ENCODE measurements at regions not wholly inside any gene's neighbourhood (a gene's known extent, or its start where the extent isn't known, plus 50 kb on each side); places are given as distances from the start of the nearest gene placed in this dataset.

GRCh38 chr6:147666255-147666654 lies 157.8 kb downstream of the SAMD5 start:
- Histone ChIP-seq H3K36me3 (ENCODE audit: control insufficient read depth in 2 of 3, insufficient read depth in 3 of 3, low read length in 3 of 3) (no peaks in the 10 kb centered on the region), H3K27me3 (ENCODE audit: control insufficient read depth in 2 of 2, insufficient read depth in 2 of 2, low read length in 2 of 2) (no peaks in the 10 kb centered on the region), H3K27ac (ENCODE audit: low read depth, low read length) (no peak overlapping the region), H3K4me1 (ENCODE audit: control insufficient read depth in 2 of 2, insufficient read depth in 2 of 2, low read length in 2 of 2) (no peaks in the 10 kb centered on the region), H3K4me3 (ENCODE audit: low read length) (no peak overlapping the region), H3K9me3 (ENCODE audit: control insufficient read depth in 2 of 3, low read length in 3 of 3) (no peaks in the 10 kb centered on the region)
- ChIA-PET POLR2A (no interaction called here), CTCF (no interaction called here)
- Mint-ChIP-seq H3K4me3 (no peak overlapping the region), H3K27me3 (no peaks in the 10 kb centered on the region), H3K36me3 (no peaks in the 10 kb centered on the region), H3K27ac (no peak overlapping the region), H3K9me3 (peaks cover 0 to 12% (median 3%) of the 10 kb centered on the region in 11 donors), H3K4me1 (peaks cover 0 to 2% (median 0%) of the 10 kb centered on the region in 7 donors)
- ATAC-seq (no peak), DNase-seq (no peak)
- intact Hi-C loops (cut with micrococcal nuclease): no loop called here

- H3K4me1 Mint-ChIP-seq: peaks cover 0 to 2% (median 0%) of the 10 kb centered on the region in 7 donors
- no peak for ATAC-seq
- H3K4me3 ChIP-seq (ENCODE audit: low read length): no peak overlapping the region
- no peaks in the 10 kb centered on the region for H3K36me3 ChIP-seq (ENCODE audit: control insufficient read depth in 2 of 3, insufficient read depth in 3 of 3, low read length in 3 of 3)
- intact Hi-C loops (cut with micrococcal nuclease): no loop called here
- ChIA-PET CTCF (no interaction called here), POLR2A (no interaction called here)
- H3K36me3 Mint-ChIP-seq: no peaks in the 10 kb centered on the region
- H3K4me3 Mint-ChIP-seq: no peak overlapping the region
- no peak overlapping the region for H3K27ac ChIP-seq (ENCODE audit: low read depth, low read length)
- H3K27ac Mint-ChIP-seq: no peak overlapping the region
- DNase-seq: no peak
- no peaks in the 10 kb centered on the region for H3K4me1 ChIP-seq (ENCODE audit: control insufficient read depth in 2 of 2, insufficient read depth in 2 of 2, low read length in 2 of 2)
- H3K27me3 Mint-ChIP-seq: no peaks in the 10 kb centered on the region
- peaks cover 0 to 12% (median 3%) of the 10 kb centered on the region in 11 donors for H3K9me3 Mint-ChIP-seq
- H3K9me3 ChIP-seq (ENCODE audit: control insufficient read depth in 2 of 3, low read length in 3 of 3): no peaks in the 10 kb centered on the region
- no peaks in the 10 kb centered on the region for H3K27me3 ChIP-seq (ENCODE audit: control insufficient read depth in 2 of 2, insufficient read depth in 2 of 2, low read length in 2 of 2)
These were observed 158.6 kb downstream of the SAMD5 start for GRCh38 chr6:147667082-147667481.

- ATAC-seq: no peak
- H3K36me3 ChIP-seq (ENCODE audit: control insufficient read depth in 2 of 3, insufficient read depth in 3 of 3, low read length in 3 of 3): no peaks in the 10 kb centered on the region
- Mint-ChIP-seq H3K27ac (no peak overlapping the region), H3K4me1 (no peaks in the 10 kb centered on the region), H3K4me3 (no peak overlapping the region), H3K27me3 (peaks cover 0 to 10% (median 4%) of the 10 kb centered on the region in 5 donors), H3K9me3 (peaks cover 0 to 9% (median 4%) of the 10 kb centered on the region in 11 donors), H3K36me3 (no peaks in the 10 kb centered on the region)
- H3K27me3 ChIP-seq (ENCODE audit: control insufficient read depth in 2 of 2, insufficient read depth in 2 of 2, low read length in 2 of 2): no peaks in the 10 kb centered on the region
- H3K27ac ChIP-seq (ENCODE audit: low read depth, low read length): no peak overlapping the region
- CTCF ChIA-PET: no interaction called here
- H3K9me3 ChIP-seq (ENCODE audit: control insufficient read depth in 2 of 3, low read length in 3 of 3): no peaks in the 10 kb centered on the region
- POLR2A ChIA-PET: no interaction called here
- intact Hi-C loops (cut with micrococcal nuclease): no loop called here
- H3K4me3 ChIP-seq (ENCODE audit: low read length): no peak overlapping the region
- no peak for DNase-seq
- H3K4me1 ChIP-seq (ENCODE audit: control insufficient read depth in 2 of 2, insufficient read depth in 2 of 2, low read length in 2 of 2): no peaks in the 10 kb centered on the region
These were observed 165.6 kb downstream of the SAMD5 start for GRCh38 chr6:147674099-147674498.

GRCh38 chr6:147674794-147675193 lies 166.3 kb downstream of the SAMD5 start:
- ATAC-seq (no peak), DNase-seq (no peak)
- Mint-ChIP-seq H3K36me3 (no peaks in the 10 kb centered on the region), H3K9me3 (peaks cover 0 to 8% (median 2%) of the 10 kb centered on the region in 11 donors), H3K4me1 (no peaks in the 10 kb centered on the region), H3K27me3 (peaks cover 0 to 10% (median 4%) of the 10 kb centered on the region in 5 donors), H3K27ac (no peak overlapping the region), H3K4me3 (no peak overlapping the region)
- Histone ChIP-seq H3K27ac (ENCODE audit: low read depth, low read length) (no peak overlapping the region), H3K4me3 (ENCODE audit: low read length) (no peak overlapping the region), H3K36me3 (ENCODE audit: control insufficient read depth in 2 of 3, insufficient read depth in 3 of 3, low read length in 3 of 3) (no peaks in the 10 kb centered on the region), H3K27me3 (ENCODE audit: control insufficient read depth in 2 of 2, insufficient read depth in 2 of 2, low read length in 2 of 2) (no peaks in the 10 kb centered on the region), H3K9me3 (ENCODE audit: control insufficient read depth in 2 of 3, low read length in 3 of 3) (no peaks in the 10 kb centered on the region), H3K4me1 (ENCODE audit: control insufficient read depth in 2 of 2, insufficient read depth in 2 of 2, low read length in 2 of 2) (no peaks in the 10 kb centered on the region)
- POLR2A ChIA-PET: no interaction called here
- intact Hi-C loops (cut with micrococcal nuclease): no loop called here
- CTCF ChIA-PET: no interaction called here

GRCh38 chr6:147675281-147675680 lies 166.8 kb downstream of the SAMD5 start:
- no peak for DNase-seq
- Mint-ChIP-seq H3K27ac (no peak overlapping the region), H3K4me3 (no peak overlapping the region), H3K27me3 (peaks cover 0 to 10% (median 4%) of the 10 kb centered on the region in 5 donors), H3K4me1 (no peaks in the 10 kb centered on the region), H3K9me3 (peaks cover 0 to 8% (median 2%) of the 10 kb centered on the region in 11 donors), H3K36me3 (no peaks in the 10 kb centered on the region)
- Histone ChIP-seq H3K27ac (ENCODE audit: low read depth, low read length) (no peak overlapping the region), H3K36me3 (ENCODE audit: control insufficient read depth in 2 of 3, insufficient read depth in 3 of 3, low read length in 3 of 3) (no peaks in the 10 kb centered on the region), H3K4me1 (ENCODE audit: control insufficient read depth in 2 of 2, insufficient read depth in 2 of 2, low read length in 2 of 2) (no peaks in the 10 kb centered on the region), H3K9me3 (ENCODE audit: control insufficient read depth in 2 of 3, low read length in 3 of 3) (no peaks in the 10 kb centered on the region), H3K27me3 (ENCODE audit: control insufficient read depth in 2 of 2, insufficient read depth in 2 of 2, low read length in 2 of 2) (no peaks in the 10 kb centered on the region), H3K4me3 (ENCODE audit: low read length) (no peak overlapping the region)
- intact Hi-C loops (cut with micrococcal nuclease): no loop called here
- CTCF ChIA-PET: no interaction called here
- no peak for ATAC-seq
- POLR2A ChIA-PET: no interaction called here

- H3K36me3 Mint-ChIP-seq: no peaks in the 10 kb centered on the region
- H3K27ac ChIP-seq (ENCODE audit: low read depth, low read length): no peak overlapping the region
- H3K4me1 Mint-ChIP-seq: no peaks in the 10 kb centered on the region
- H3K4me3 Mint-ChIP-seq: no peak overlapping the region
- H3K9me3 ChIP-seq (ENCODE audit: control insufficient read depth in 2 of 3, low read length in 3 of 3): no peaks in the 10 kb centered on the region
- H3K27me3 ChIP-seq (ENCODE audit: control insufficient read depth in 2 of 2, insufficient read depth in 2 of 2, low read length in 2 of 2): no peaks in the 10 kb centered on the region
- intact Hi-C loops (cut with micrococcal nuclease): no loop called here
- H3K4me3 ChIP-seq (ENCODE audit: low read length): no peak overlapping the region
- ChIA-PET CTCF (no interaction called here), POLR2A (no interaction called here)
- DNase-seq (no peak), ATAC-seq (no peak)
- H3K36me3 ChIP-seq (ENCODE audit: control insufficient read depth in 2 of 3, insufficient read depth in 3 of 3, low read length in 3 of 3): no peaks in the 10 kb centered on the region
- H3K9me3 Mint-ChIP-seq: peaks cover 0 to 5% (median 0%) of the 10 kb centered on the region in 11 donors
- H3K4me1 ChIP-seq (ENCODE audit: control insufficient read depth in 2 of 2, insufficient read depth in 2 of 2, low read length in 2 of 2): no peaks in the 10 kb centered on the region
- no peak overlapping the region for H3K27ac Mint-ChIP-seq
- H3K27me3 Mint-ChIP-seq: peaks cover 0 to 10% (median 8%) of the 10 kb centered on the region in 5 donors
These were observed 168.2 kb downstream of the SAMD5 start for GRCh38 chr6:147676495-147677199.

GRCh38 chr6:147677647-147678046 lies 169.2 kb downstream of the SAMD5 start:
- intact Hi-C loops (cut with micrococcal nuclease): no loop called here
- H3K27ac ChIP-seq (ENCODE audit: low read depth, low read length): no peak overlapping the region
- ChIA-PET CTCF (no interaction called here), POLR2A (no interaction called here)
- H3K36me3 ChIP-seq (ENCODE audit: control insufficient read depth in 2 of 3, insufficient read depth in 3 of 3, low read length in 3 of 3): no peaks in the 10 kb centered on the region
- Mint-ChIP-seq H3K9me3 (peaks cover 0 to 5% (median 0%) of the 10 kb centered on the region in 11 donors), H3K4me1 (no peaks in the 10 kb centered on the region), H3K27ac (no peak overlapping the region), H3K4me3 (no peak overlapping the region), H3K36me3 (no peaks in the 10 kb centered on the region), H3K27me3 (peaks cover 0 to 14% (median 8%) of the 10 kb centered on the region in 5 donors)
- no peaks in the 10 kb centered on the region for H3K27me3 ChIP-seq (ENCODE audit: control insufficient read depth in 2 of 2, insufficient read depth in 2 of 2, low read length in 2 of 2)
- DNase-seq (no peak), ATAC-seq (no peak)
- H3K9me3 ChIP-seq (ENCODE audit: control insufficient read depth in 2 of 3, low read length in 3 of 3): no peaks in the 10 kb centered on the region
- H3K4me3 ChIP-seq (ENCODE audit: low read length): no peak overlapping the region
- no peaks in the 10 kb centered on the region for H3K4me1 ChIP-seq (ENCODE audit: control insufficient read depth in 2 of 2, insufficient read depth in 2 of 2, low read length in 2 of 2)

Measured in naive thymus-derived CD4-positive, alpha-beta T cell (primary cell).